Activated naive CD8-positive, alpha-beta T cell treated with anti-CD3 and anti-CD28 coated beads, Interleukin-2, amount 10 ng/mL, durations not matched to agents 7 days and 5 days (primary cell): ENCODE measurements at regions not wholly inside any gene's neighbourhood (a gene's known extent, or its start where the extent isn't known, plus 50 kb on each side); places are given as distances from the start of the nearest gene placed in this dataset.

Experiments
- ATAC-seq: fragments of 150-1000 bp; cut with Tn5 transposase; one replicate; pipeline ENCODE4 v1.10.0; 2021; ENCODE audit warnings: low read depth, moderate library complexity
- POLR2A ChIA-PET: fragments of 350-600 bp; sonication (Branson Sonifier 250); formaldehyde crosslinking; loops from one replicate; lab custom pipeline; 2021; ENCODE audit warnings: antibody characterized with exemption; lab: Charles Lee
- DNase-seq: peaks from one replicate; pipeline ENCODE4 v3.0.0; 2021
- H3K27ac Mint-ChIP-seq: one replicate; pipeline ENCODE4 v1.8.0; 2022; ENCODE audit warnings: mild to moderate bottlenecking, mixed read lengths
- H3K27me3 Mint-ChIP-seq: one replicate; pipeline ENCODE4 v1.8.0; 2022; ENCODE audit warnings: mild to moderate bottlenecking, moderate library complexity, mixed read lengths
- H3K36me3 Mint-ChIP-seq: one replicate; pipeline ENCODE4 v1.8.0; 2021; ENCODE audit warnings: mild to moderate bottlenecking, mixed read lengths
- H3K4me1 Mint-ChIP-seq: one replicate; pipeline ENCODE4 v1.8.0; 2021; ENCODE audit warnings: mixed read lengths
- H3K4me3 Mint-ChIP-seq: one replicate; pipeline ENCODE4 v1.8.0; 2022; ENCODE audit warnings: mild to moderate bottlenecking, moderate library complexity, mixed read lengths
- H3K9me3 Mint-ChIP-seq: one replicate; pipeline ENCODE4 v1.8.0; 2021; ENCODE audit warnings: mixed read lengths

- Mint-ChIP-seq H3K27me3 (no peaks in the 10 kb centered on the region), H3K27ac (no peak overlapping the region), H3K9me3 (no peaks in the 10 kb centered on the region), H3K36me3 (no peaks in the 10 kb centered on the region), H3K4me1 (no peaks in the 10 kb centered on the region), H3K4me3 (no peak overlapping the region)
- ATAC-seq (no peak), DNase-seq (no peak)
- POLR2A ChIA-PET: no interaction called here
These were observed 776.0 kb downstream of the TBC1D32 start for GRCh38 chr6:120558294-120558693.

- no peaks in the 10 kb centered on the region for H3K4me1 Mint-ChIP-seq
- POLR2A ChIA-PET: no interaction called here
These were observed 776.7 kb downstream of the TBC1D32 start for GRCh38 chr6:120557554-120557953.

DNA sequence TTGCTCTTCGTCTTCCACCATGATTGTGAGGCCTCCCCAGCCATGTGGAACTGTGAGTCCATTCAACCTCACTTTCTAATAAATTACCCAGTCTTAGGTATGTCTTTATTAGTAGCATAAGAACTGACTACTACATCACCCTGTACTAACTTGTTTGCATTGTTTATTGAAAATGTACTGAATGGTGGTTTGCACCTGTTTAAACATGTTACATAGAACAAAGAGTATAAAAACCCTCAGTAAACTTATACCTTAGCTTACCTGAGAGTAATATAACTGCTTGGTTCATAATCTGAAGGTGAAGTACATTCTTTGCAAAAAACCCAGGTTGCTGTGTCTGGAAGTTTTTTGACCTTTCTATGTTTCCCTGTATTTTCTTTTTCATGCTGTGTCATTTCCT is 777.8 kb downstream of the TBC1D32 start:
- Mint-ChIP-seq H3K27me3 (no peaks in the 10 kb centered on the region), H3K4me3 (no peak overlapping the region), H3K36me3 (no peaks in the 10 kb centered on the region), H3K9me3 (no peaks in the 10 kb centered on the region), H3K4me1 (no peaks in the 10 kb centered on the region), H3K27ac (no peak overlapping the region)
- POLR2A ChIA-PET: no interaction called here
- DNase-seq (no peak), ATAC-seq (no peak)

More at GRCh38 chr6:120557554-120557953, 776.7 kb downstream of the TBC1D32 start:
- Mint-ChIP-seq H3K36me3 (no peaks in the 10 kb centered on the region), H3K27me3 (no peaks in the 10 kb centered on the region), H3K4me3 (no peak overlapping the region), H3K9me3 (no peaks in the 10 kb centered on the region), H3K27ac (no peak overlapping the region)
- DNase-seq (no peak), ATAC-seq (no peak)

DNA sequence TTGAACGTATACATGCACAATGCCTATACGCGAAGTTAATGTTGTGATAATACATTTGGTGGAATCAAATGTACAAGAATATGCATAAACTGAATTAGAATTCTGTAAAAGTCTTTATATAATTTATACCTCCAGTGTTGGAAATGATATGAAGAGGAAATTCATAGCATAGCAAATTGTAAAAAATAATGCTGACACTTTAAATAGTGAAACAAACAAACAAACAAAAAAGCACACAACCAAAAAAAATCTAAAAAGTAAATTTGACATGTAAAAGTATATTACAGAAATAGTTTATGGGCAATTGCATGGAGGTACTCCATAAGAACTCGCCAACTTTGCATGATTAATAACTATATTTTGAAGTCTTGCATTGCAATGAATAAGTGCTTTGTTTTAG is 780.9 kb downstream of the TBC1D32 start:
- Mint-ChIP-seq H3K4me3 (no peak overlapping the region), H3K9me3 (no peaks in the 10 kb centered on the region), H3K36me3 (no peaks in the 10 kb centered on the region), H3K27ac (no peak overlapping the region), H3K27me3 (no peaks in the 10 kb centered on the region), H3K4me1 (no peaks in the 10 kb centered on the region)
- DNase-seq: no peak
- POLR2A ChIA-PET: no interaction called here
- no peak for ATAC-seq

DNA sequence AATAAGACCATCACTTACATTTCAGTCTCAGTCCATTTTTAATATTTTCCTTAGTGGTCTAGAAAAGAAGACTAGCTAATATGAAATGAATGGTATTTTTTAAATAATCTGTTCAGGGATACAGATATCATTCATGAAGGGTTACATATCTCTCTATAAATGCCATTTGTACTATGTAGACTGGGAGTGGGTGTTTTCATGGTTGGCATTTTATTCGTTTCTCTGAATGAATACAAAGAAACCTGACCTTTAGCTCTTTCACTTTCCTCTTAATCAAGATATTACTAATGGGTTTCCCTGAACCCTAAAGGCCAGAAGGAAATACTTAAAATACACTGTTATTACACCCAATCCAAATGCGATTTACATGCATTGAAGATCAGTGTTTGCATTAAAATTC is 788.9 kb downstream of the TBC1D32 start:
- no peaks in the 10 kb centered on the region for H3K36me3 Mint-ChIP-seq
- ATAC-seq (no peak), DNase-seq (no peak)
- H3K27ac Mint-ChIP-seq: no peak overlapping the region
- H3K9me3 Mint-ChIP-seq: no peaks in the 10 kb centered on the region
- POLR2A ChIA-PET: no interaction called here
- no peaks in the 10 kb centered on the region for H3K27me3 Mint-ChIP-seq
- H3K4me1 Mint-ChIP-seq: no peaks in the 10 kb centered on the region
- no peak overlapping the region for H3K4me3 Mint-ChIP-seq

DNA sequence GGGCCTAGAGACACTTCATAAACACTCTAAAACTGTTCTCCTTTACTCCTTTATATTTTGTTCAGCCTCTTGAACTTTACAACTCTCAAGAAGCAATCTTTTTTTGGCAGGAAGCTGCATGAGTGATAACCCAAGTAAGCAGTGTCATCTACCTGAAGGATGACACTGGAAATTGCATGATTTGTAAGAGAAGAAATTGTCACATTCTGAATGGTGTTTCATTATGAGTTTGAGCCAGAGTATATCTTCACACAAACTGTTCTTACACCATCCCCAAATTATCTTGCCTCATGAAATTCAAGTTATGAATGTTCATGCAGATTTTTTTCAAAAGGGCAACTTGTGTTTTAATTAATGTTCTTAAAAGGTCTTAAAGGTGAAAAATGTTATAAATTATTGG is 799.3 kb downstream of the TBC1D32 start:
- POLR2A ChIA-PET: no interaction called here
- DNase-seq: no peak
- no peak for ATAC-seq
- Mint-ChIP-seq H3K27ac (no peak overlapping the region), H3K27me3 (no peaks in the 10 kb centered on the region), H3K4me3 (no peak overlapping the region), H3K4me1 (no peaks in the 10 kb centered on the region), H3K9me3 (peaks cover 2% of the 10 kb centered on the region), H3K36me3 (no peaks in the 10 kb centered on the region)

DNA sequence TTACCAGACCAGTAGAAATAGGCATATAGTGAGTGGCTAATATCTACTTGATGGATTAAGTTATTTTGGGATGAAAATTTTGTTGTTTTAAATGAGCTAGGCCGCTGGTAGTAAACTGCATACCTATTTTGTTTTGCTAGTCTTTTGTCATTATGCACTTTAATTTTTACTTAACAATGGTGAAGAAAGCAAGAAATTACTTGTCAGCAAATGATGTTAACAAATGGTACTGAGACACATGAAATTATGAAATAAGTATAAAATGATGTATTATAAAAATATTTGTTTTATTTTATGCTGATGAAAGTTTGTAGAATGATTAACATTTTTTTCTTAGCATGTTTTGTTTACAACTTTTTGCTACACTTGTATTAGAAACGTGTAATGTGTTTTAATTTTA is 807.7 kb downstream of the TBC1D32 start:
- ATAC-seq: no peak
- Mint-ChIP-seq H3K36me3 (no peaks in the 10 kb centered on the region), H3K27ac (no peak overlapping the region), H3K27me3 (no peaks in the 10 kb centered on the region), H3K9me3 (peaks cover 1% of the 10 kb centered on the region), H3K4me3 (no peak overlapping the region), H3K4me1 (no peaks in the 10 kb centered on the region)
- DNase-seq: no peak
- POLR2A ChIA-PET: no interaction called here

DNA sequence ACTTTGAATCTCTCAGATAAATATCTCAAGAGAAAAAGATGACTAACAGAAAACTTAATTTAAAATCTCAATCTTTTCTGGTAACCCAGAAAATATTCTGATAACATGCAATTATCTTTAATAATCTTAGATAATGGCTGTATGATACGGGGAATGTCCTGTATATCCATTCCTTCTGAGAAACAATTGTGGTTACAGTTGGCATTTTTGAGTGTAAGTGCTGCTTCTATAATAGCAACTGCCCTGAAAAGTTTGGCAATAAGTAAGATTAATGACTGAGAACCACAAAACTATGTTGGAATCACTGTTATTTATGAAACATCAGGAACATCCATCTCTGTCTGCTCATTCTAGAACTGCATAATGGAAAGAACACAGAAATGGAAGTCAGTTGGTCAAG is 819.7 kb downstream of the TBC1D32 start:
- Mint-ChIP-seq H3K27me3 (no peaks in the 10 kb centered on the region), H3K27ac (no peak overlapping the region), H3K4me3 (no peak overlapping the region), H3K36me3 (no peaks in the 10 kb centered on the region), H3K4me1 (no peaks in the 10 kb centered on the region), H3K9me3 (peaks cover 6% of the 10 kb centered on the region)
- ATAC-seq: no peak
- POLR2A ChIA-PET: no interaction called here
- DNase-seq: no peak

DNA sequence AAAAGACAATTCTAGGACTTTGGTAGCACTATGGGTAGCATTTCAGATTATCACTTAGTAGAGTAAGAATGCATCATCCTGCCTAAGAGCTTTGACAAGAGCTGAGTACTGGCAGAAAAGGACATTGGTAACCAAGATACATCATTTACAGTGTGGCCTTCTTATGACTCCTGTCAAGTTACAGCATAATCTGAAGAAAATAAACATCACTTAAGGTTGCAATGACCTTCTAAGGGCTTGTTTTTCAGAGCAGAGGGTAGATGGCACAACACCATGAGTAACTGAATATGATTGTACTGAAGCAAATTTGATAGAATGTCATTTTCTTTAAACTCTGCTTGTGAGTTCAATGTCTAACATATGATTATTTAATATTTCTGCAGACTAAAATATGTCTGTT is 822.6 kb downstream of the TBC1D32 start:
- Mint-ChIP-seq H3K4me3 (no peak overlapping the region), H3K9me3 (peaks cover 9% of the 10 kb centered on the region), H3K27ac (no peak overlapping the region), H3K27me3 (no peaks in the 10 kb centered on the region), H3K36me3 (no peaks in the 10 kb centered on the region), H3K4me1 (no peaks in the 10 kb centered on the region)
- DNase-seq (no peak), ATAC-seq (no peak)
- POLR2A ChIA-PET: no interaction called here

GRCh38 chr6:120498711-120499110 is 835.6 kb downstream of the TBC1D32 start:
- H3K9me3 Mint-ChIP-seq: peaks cover 1% of the 10 kb centered on the region
- H3K36me3 Mint-ChIP-seq: no peaks in the 10 kb centered on the region
- no peak overlapping the region for H3K27ac Mint-ChIP-seq
- H3K27me3 Mint-ChIP-seq: no peaks in the 10 kb centered on the region
- POLR2A ChIA-PET: no interaction called here
- H3K4me3 Mint-ChIP-seq: no peak overlapping the region
- DNase-seq (no peak), ATAC-seq (no peak)
- no peaks in the 10 kb centered on the region for H3K4me1 Mint-ChIP-seq

DNA sequence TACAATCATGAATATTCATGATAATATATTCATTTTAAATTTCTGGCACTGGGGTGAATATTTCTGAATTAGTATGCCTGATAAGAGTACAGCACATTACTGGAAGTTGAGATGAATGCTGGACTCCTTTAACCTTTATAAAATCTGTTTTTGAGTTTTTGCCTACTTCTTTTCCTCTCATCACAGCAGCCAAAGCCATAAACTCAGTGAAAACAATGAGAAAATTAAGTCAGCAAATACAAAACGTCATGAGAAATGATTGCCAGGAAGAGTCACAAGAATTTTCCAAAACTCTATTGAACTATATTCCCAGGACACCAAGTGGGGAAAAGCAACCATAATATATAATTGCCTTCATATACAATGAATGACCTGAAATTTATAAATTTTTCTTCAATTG is 837.6 kb downstream of the TBC1D32 start:
- H3K27ac Mint-ChIP-seq: no peak overlapping the region
- ATAC-seq: no peak
- no peak for DNase-seq
- H3K4me1 Mint-ChIP-seq: no peaks in the 10 kb centered on the region
- H3K36me3 Mint-ChIP-seq: no peaks in the 10 kb centered on the region
- H3K27me3 Mint-ChIP-seq: no peaks in the 10 kb centered on the region
- peaks cover 1% of the 10 kb centered on the region for H3K9me3 Mint-ChIP-seq
- H3K4me3 Mint-ChIP-seq: no peak overlapping the region
- POLR2A ChIA-PET: no interaction called here

- no peak for ATAC-seq
- no peak overlapping the region for H3K4me3 Mint-ChIP-seq
- H3K36me3 Mint-ChIP-seq: no peaks in the 10 kb centered on the region
- H3K27me3 Mint-ChIP-seq: no peaks in the 10 kb centered on the region
- no peaks in the 10 kb centered on the region for H3K4me1 Mint-ChIP-seq
- no peak for DNase-seq
- H3K9me3 Mint-ChIP-seq: no peaks in the 10 kb centered on the region
- POLR2A ChIA-PET: no interaction called here
- H3K27ac Mint-ChIP-seq: no peak overlapping the region
These were observed 840.8 kb downstream of the TBC1D32 start for GRCh38 chr6:120493505-120493904.

DNA sequence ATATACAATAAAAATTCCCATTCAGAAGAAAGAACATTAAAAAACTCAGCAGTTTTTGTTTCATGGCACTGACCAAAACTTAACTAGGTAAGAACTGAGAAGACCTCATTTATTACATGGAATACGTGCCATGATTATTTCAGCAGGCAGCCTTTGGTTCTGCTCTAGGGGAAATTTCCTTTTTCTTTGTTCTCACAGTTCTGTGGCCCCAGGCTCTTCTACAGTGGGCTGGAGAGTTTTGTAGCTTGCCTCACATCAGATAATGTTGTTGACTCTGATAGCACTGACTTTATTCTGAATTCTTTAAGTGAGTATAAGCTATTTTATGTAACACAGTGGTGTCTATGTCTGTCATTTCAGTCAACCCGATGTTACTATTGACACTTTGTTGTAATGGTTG is 844.3 kb downstream of the TBC1D32 start:
- no peaks in the 10 kb centered on the region for H3K9me3 Mint-ChIP-seq
- POLR2A ChIA-PET: no interaction called here
- H3K4me1 Mint-ChIP-seq: no peaks in the 10 kb centered on the region
- no peaks in the 10 kb centered on the region for H3K36me3 Mint-ChIP-seq
- no peaks in the 10 kb centered on the region for H3K27me3 Mint-ChIP-seq
- H3K27ac Mint-ChIP-seq: no peak overlapping the region
- ATAC-seq (no peak), DNase-seq (no peak)
- no peak overlapping the region for H3K4me3 Mint-ChIP-seq

GRCh38 chr6:120484146-120484545 is 850.1 kb downstream of the TBC1D32 start:
- POLR2A ChIA-PET: no interaction called here
- no peaks in the 10 kb centered on the region for H3K36me3 Mint-ChIP-seq
- ATAC-seq (no peak), DNase-seq (no peak)
- H3K9me3 Mint-ChIP-seq: peaks cover 2% of the 10 kb centered on the region
- no peak overlapping the region for H3K4me3 Mint-ChIP-seq
- no peaks in the 10 kb centered on the region for H3K27me3 Mint-ChIP-seq
- H3K27ac Mint-ChIP-seq: no peak overlapping the region
- no peaks in the 10 kb centered on the region for H3K4me1 Mint-ChIP-seq

- no peak overlapping the region for H3K4me3 Mint-ChIP-seq
- H3K4me1 Mint-ChIP-seq: no peaks in the 10 kb centered on the region
- ATAC-seq (no peak), DNase-seq (no peak)
- H3K9me3 Mint-ChIP-seq: peaks cover 3% of the 10 kb centered on the region
- no peak overlapping the region for H3K27ac Mint-ChIP-seq
- H3K36me3 Mint-ChIP-seq: no peaks in the 10 kb centered on the region
- no peaks in the 10 kb centered on the region for H3K27me3 Mint-ChIP-seq
- POLR2A ChIA-PET: no interaction called here
These were observed 855.6 kb downstream of the TBC1D32 start for GRCh38 chr6:120478650-120479049.
